Calu3 (cell line): ENCODE measurements at regions not wholly inside any gene's neighbourhood (a gene's known extent, or its start where the extent isn't known, plus 50 kb on each side); places are given as distances from the start of the nearest gene placed in this dataset.
"Not testable (repeated sequence)": the region's sequence is repeated elsewhere in the genome, so short reads cannot be mapped to it uniquely, and the experiment has no call there.

Source experiments
- BruUV-seq: library from RNA; stranded (reverse); fragments of 400-500 nt; replicated peaks from 2 replicates; lab custom pipeline; 2021; lab: Mats Ljungman, UMichigan
- CTCF ChIA-PET: fragments of 300-600 bp; sonication (Branson Sonifier 250); formaldehyde crosslinking; loops from one replicate; lab custom pipeline; 2022; ENCODE audit warnings: antibody characterized with exemption; lab: Charles Lee
- DNase-seq: peaks from one replicate; pipeline ENCODE4 v3.0.0; 2022
- H3K27ac Mint-ChIP-seq: one replicate; pipeline ENCODE4 v1.8.0; 2022; ENCODE audit warnings: mixed read lengths; ENCODE audit not compliant: unreplicated experiment
- H3K27me3 Mint-ChIP-seq: one replicate; pipeline ENCODE4 v1.8.0; 2022; ENCODE audit warnings: mixed read lengths; ENCODE audit not compliant: unreplicated experiment
- H3K36me3 Mint-ChIP-seq: one replicate; pipeline ENCODE4 v1.8.0; 2022; ENCODE audit warnings: mild to moderate bottlenecking, moderate library complexity, mixed read lengths; ENCODE audit not compliant: insufficient read depth, unreplicated experiment
- H3K4me1 Mint-ChIP-seq: one replicate; pipeline ENCODE4 v1.8.0; 2022; ENCODE audit warnings: mild to moderate bottlenecking, low read depth, mixed read lengths; ENCODE audit not compliant: unreplicated experiment
- H3K4me3 Mint-ChIP-seq: one replicate; pipeline ENCODE4 v1.8.0; 2022; ENCODE audit warnings: mild to moderate bottlenecking, low read depth, moderate library complexity, mixed read lengths; ENCODE audit not compliant: unreplicated experiment
- H3K9me3 Mint-ChIP-seq: one replicate; pipeline ENCODE4 v1.8.0; 2022; ENCODE audit warnings: low read depth, mixed read lengths; ENCODE audit not compliant: unreplicated experiment
- CTCF ChIP-seq: fragments of 200-600 bp; IDR thresholded peaks from one replicate; pipeline ENCODE4 v1.8.0; 2022; ENCODE audit warnings: antibody characterized with exemption; ENCODE audit not compliant: unreplicated experiment
- intact Hi-C: fragments of 100-400 bp; cut with micrococcal nuclease; formaldehyde crosslinking; loops from one replicate; pipeline ENCODE4 v1.10.0; 2022; ENCODE audit not compliant: unreplicated experiment

GRCh38 chr4:87920478-87920877, 55.0 kb upstream of the SPP1 start:
- TF ChIP-seq CTCF = no peak
- intact Hi-C loops = no loop called here
- CTCF ChIA-PET = no interaction called here
- no TSS peak for BruUV-seq
- peaks cover 8% of the 10 kb centered on the region for H3K4me1 Mint-ChIP-seq
- no peak overlapping the region for H3K27ac Mint-ChIP-seq
- no peak for DNase-seq
- H3K4me3 Mint-ChIP-seq = no peak overlapping the region
- H3K9me3 Mint-ChIP-seq = peaks cover 2% of the 10 kb centered on the region
- H3K27me3 Mint-ChIP-seq = no peaks in the 10 kb centered on the region
- H3K36me3 Mint-ChIP-seq = no peaks in the 10 kb centered on the region

GRCh38 chr4:87921626-87922479, 53.7 kb upstream of the SPP1 start:
- DNase-seq, H3K36me3 Mint-ChIP-seq, intact Hi-C loops, H3K4me1 Mint-ChIP-seq, H3K27ac Mint-ChIP-seq, H3K4me3 Mint-ChIP-seq, H3K9me3 Mint-ChIP-seq, BruUV-seq, CTCF ChIA-PET, H3K27me3 Mint-ChIP-seq: not testable (repeated sequence)

GRCh38 chr4:87924146-87924545, 51.4 kb upstream of the SPP1 start:
- DNase-seq, H3K4me3 Mint-ChIP-seq, H3K36me3 Mint-ChIP-seq, H3K27ac Mint-ChIP-seq, H3K9me3 Mint-ChIP-seq, BruUV-seq, intact Hi-C loops, H3K4me1 Mint-ChIP-seq, H3K27me3 Mint-ChIP-seq: not testable (repeated sequence)
- CTCF ChIA-PET = interaction anchor here (0.6 kb wide), 1 partner anchor 19 kb away, joined by 3 read pairs; no protein-coding TSS in a partner anchor
